WERI-Rb-1 (cell line): ENCODE measurements at regions not wholly inside any gene's neighbourhood (a gene's known extent, or its start where the extent isn't known, plus 50 kb on each side); places are given as distances from the start of the nearest gene placed in this dataset.

Experiments used
- DNase-seq: peaks from one replicate; pipeline ENCODE4 v3.0.0-alpha.2; 2020
- H3K27ac ChIP-seq: fragments of 250-450 bp; sonication (Bioruptor Pico); 2 replicates; pipeline ENCODE4 v1.5.1; 2020; ENCODE audit warnings: mild to moderate bottlenecking, moderate library complexity
- H3K27me3 ChIP-seq: fragments of 250-450 bp; sonication (Bioruptor Pico); 2 replicates; pipeline ENCODE4 v1.5.1; 2021; ENCODE audit warnings: mild to moderate bottlenecking, low read depth, moderate library complexity; ENCODE audit not compliant: insufficient read depth, severe bottlenecking
- H3K36me3 ChIP-seq: fragments of 250-450 bp; sonication (Bioruptor Pico); 2 replicates; pipeline ENCODE4 v1.5.1; 2020; ENCODE audit warnings: mild to moderate bottlenecking, moderate library complexity
- H3K4me3 ChIP-seq: 2 replicates; pipeline ENCODE4 v1.5.1; 2011; ENCODE audit warnings: low read depth, mild to moderate bottlenecking, control low read depth, low read length
- H3K9me3 ChIP-seq: fragments of 250-450 bp; sonication (Bioruptor Pico); 2 replicates; pipeline ENCODE4 v1.5.1; 2021; ENCODE audit warnings: mild to moderate bottlenecking, moderate library complexity; ENCODE audit not compliant: severe bottlenecking
- TF ChIP-seq, protein P1 (sequence below): IDR thresholded peaks from 2 replicates; pipeline ENCODE4 v1.5.1; 2011; ENCODE audit warnings: low read depth, mild to moderate bottlenecking, control low read depth, inconsistent platforms, low read length

DNA sequence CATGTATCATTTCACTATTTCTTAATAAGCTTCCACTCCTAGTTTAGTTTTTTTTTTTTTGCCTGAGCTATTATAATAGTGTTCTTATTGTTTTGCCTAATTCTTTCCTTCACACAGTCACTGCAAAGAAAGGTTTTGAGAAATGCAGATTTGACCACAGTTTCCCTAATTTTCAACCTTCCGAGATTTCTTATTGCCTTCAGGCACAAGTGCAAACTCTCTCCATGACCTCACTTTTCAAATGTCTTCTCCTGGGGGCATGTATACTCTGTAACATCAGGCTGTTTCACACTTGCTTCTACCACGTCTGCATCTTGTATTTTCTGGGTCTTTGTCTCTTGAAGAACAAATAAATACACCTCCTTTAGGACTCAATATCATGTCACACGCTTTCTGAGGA lies 339.0 kb upstream of the CITED2 start:
- Histone ChIP-seq H3K4me3 (no peak overlapping the region), H3K36me3 (no peaks in the 10 kb centered on the region), H3K27me3 (no peaks in the 10 kb centered on the region), H3K9me3 (no peaks in the 10 kb centered on the region), H3K27ac (no peak overlapping the region)
- TF ChIP-seq, protein P1, sequence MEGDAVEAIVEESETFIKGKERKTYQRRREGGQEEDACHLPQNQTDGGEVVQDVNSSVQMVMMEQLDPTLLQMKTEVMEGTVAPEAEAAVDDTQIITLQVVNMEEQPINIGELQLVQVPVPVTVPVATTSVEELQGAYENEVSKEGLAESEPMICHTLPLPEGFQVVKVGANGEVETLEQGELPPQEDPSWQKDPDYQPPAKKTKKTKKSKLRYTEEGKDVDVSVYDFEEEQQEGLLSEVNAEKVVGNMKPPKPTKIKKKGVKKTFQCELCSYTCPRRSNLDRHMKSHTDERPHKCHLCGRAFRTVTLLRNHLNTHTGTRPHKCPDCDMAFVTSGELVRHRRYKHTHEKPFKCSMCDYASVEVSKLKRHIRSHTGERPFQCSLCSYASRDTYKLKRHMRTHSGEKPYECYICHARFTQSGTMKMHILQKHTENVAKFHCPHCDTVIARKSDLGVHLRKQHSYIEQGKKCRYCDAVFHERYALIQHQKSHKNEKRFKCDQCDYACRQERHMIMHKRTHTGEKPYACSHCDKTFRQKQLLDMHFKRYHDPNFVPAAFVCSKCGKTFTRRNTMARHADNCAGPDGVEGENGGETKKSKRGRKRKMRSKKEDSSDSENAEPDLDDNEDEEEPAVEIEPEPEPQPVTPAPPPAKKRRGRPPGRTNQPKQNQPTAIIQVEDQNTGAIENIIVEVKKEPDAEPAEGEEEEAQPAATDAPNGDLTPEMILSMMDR: no peak
- DNase-seq: no peak

DNA sequence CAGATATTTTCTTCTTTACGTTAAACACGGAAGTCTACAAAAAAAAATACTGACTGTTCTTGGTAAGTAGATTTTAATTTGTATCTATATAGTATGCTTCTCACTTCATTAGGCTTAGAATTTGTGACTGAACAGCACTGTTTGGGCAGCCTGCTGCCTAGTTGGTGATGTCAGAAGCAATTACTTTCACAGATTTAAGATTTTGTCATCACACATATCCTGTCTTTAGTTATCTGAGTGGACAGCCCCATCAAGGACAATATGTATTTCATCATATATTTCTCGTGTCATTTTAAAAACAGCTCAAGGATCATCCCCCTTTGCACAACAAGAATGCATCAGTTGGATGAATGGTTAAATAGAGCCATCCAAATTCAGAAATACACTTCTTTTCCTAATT lies 338.4 kb upstream of the CITED2 start:
- no peaks in the 10 kb centered on the region for H3K36me3 ChIP-seq
- no peak overlapping the region for H3K4me3 ChIP-seq
- no peak overlapping the region for H3K27ac ChIP-seq
- TF ChIP-seq, protein P1: no peak
- no peaks in the 10 kb centered on the region for H3K27me3 ChIP-seq
- no peak for DNase-seq
- no peaks in the 10 kb centered on the region for H3K9me3 ChIP-seq

DNA sequence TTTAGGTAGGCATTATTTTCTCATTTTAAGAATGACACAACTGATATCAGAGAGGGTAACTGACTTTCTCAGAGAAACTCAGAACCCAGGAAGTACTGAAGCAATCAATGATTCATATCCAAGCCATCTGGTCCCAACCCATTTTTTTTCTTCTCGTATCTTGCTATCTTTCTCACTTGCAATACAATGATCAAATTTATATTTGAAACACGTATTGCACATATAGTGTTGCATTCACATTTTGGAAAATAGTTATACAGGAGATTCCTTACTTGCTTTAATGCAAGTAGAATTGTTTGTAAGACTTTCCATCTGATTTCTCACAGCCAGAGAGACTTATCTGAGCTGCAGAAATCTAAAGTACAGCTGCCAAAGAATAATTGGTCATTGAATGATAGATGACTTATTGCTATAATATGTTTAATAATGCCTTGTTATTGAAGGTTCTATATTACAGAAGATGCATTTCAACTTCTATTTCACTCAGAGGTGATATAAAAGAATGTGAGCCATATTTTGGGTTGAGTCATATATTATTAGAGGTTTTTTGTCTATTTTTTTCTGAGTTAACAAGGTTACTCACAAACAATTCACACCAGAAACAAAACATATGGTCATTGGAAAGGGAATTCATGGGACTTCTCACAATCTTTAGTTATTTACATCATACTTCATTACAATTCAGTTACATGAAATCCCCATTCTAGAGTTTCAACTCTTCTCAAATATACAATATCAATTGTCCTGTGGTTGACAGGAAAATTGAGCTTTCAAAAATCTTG lies 337.5 kb upstream of the CITED2 start:
- Histone ChIP-seq H3K4me3 (no peak overlapping the region), H3K36me3 (no peaks in the 10 kb centered on the region), H3K27me3 (no peaks in the 10 kb centered on the region), H3K9me3 (no peaks in the 10 kb centered on the region), H3K27ac (no peak overlapping the region)
- DNase-seq: no peak
- TF ChIP-seq, protein P1: no peak

DNA sequence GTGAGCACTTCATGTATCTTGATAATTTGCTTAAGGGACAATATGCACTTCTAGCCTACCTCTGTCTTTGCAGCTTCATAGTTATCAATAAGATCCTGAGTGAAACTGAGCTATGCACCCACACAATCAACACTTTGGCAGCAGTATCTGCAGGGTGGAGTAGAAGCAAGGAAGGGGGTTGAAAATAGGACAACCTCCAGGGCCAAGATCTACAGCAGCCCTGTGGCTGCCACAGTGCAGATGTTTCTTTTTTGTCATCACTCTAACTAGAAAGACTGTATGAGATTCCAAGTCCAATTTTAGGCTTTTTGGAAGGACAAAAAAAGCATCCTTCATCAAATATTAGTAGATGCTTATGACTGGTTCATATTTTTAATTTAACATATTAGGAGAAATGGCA lies 336.1 kb upstream of the CITED2 start:
- H3K4me3 ChIP-seq: no peak overlapping the region
- no peaks in the 10 kb centered on the region for H3K36me3 ChIP-seq
- DNase-seq: no peak
- TF ChIP-seq, protein P1: no peak
- H3K27ac ChIP-seq: no peak overlapping the region
- no peaks in the 10 kb centered on the region for H3K27me3 ChIP-seq
- no peaks in the 10 kb centered on the region for H3K9me3 ChIP-seq

DNA sequence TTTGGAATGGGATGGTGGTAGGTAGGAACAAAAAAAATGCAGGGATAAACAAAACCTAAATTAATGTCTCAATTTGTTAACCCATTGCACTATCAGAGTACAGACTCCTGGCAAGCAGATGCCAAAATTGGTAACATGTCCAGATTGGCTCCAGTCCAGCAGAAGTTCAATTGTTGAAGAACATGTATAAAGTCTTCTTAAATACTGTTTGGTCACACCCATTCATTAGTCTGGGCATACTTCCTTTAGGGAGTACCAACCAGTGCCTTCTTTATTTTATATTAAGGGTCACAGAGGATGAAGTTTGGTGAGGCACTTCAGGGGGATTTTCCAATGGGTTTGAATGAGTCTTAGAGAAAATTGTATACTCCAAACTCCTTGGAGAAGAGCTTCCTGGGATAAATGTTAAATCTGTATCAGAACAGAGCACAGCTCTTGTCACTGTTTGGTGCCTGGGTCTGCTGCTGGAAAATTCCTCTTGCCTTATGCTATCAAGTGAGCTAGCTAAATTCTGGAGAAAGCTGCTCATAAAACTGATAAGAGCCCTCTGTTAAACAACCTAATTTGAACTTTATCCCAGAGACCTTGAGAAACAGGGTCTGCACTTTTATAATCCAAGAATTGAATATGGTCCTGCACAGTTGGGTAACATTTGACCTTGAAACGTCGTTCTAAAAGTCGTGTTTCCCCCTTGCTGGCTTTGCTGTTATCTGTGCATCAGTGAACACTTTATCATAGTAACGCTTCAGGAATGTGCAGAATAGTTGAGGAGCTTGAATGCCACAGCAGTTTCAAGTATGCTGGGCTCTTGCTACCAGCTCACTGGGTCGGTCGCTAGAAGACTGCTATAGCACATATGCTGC lies 334.1 kb upstream of the CITED2 start:
- no peak overlapping the region for H3K27ac ChIP-seq
- H3K36me3 ChIP-seq: no peaks in the 10 kb centered on the region
- TF ChIP-seq, protein P1: no peak

More for the DNA sequence above, 334.1 kb upstream of the CITED2 start:
- Histone ChIP-seq H3K27me3 (no peaks in the 10 kb centered on the region), H3K9me3 (no peaks in the 10 kb centered on the region), H3K4me3 (no peak overlapping the region)
- no peak for DNase-seq
